ENCODE measurements at regions not wholly inside any gene's neighbourhood (a gene's known extent, or its start where the extent isn't known, plus 50 kb on each side); places are given as distances from the start of the nearest gene placed in this dataset.

GRCh38 chr6:119736296-119737021 lies 386.9 kb upstream of the MAN1A1 start:
- H3K36me3 Mint-ChIP-seq (ENCODE audit: low read depth), result no peaks in the 10 kb centered on the region
- no peak overlapping the region for H3K27ac Mint-ChIP-seq
- peaks cover 8% of the 10 kb centered on the region for H3K27me3 Mint-ChIP-seq
- TF ChIP-seq, protein P1, sequence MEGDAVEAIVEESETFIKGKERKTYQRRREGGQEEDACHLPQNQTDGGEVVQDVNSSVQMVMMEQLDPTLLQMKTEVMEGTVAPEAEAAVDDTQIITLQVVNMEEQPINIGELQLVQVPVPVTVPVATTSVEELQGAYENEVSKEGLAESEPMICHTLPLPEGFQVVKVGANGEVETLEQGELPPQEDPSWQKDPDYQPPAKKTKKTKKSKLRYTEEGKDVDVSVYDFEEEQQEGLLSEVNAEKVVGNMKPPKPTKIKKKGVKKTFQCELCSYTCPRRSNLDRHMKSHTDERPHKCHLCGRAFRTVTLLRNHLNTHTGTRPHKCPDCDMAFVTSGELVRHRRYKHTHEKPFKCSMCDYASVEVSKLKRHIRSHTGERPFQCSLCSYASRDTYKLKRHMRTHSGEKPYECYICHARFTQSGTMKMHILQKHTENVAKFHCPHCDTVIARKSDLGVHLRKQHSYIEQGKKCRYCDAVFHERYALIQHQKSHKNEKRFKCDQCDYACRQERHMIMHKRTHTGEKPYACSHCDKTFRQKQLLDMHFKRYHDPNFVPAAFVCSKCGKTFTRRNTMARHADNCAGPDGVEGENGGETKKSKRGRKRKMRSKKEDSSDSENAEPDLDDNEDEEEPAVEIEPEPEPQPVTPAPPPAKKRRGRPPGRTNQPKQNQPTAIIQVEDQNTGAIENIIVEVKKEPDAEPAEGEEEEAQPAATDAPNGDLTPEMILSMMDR (IDR thresholded peaks at IDR 0.05), result no peak
- ATAC-seq, result no peak
- H3K4me1 Mint-ChIP-seq (ENCODE audit: low read depth), result no peaks in the 10 kb centered on the region
- H3K9me3 Mint-ChIP-seq, result no peaks in the 10 kb centered on the region
- no peak for DNase-seq
- intact Hi-C loops (cut with micrococcal nuclease), result no loop called here
- POLR2A ChIA-PET, result interaction anchor here (0.7 kb wide), 1 partner anchor 67 kb away, joined by 3 read pairs; no protein-coding TSS in a partner anchor
- H3K4me3 Mint-ChIP-seq, result no peak overlapping the region
- CTCF ChIA-PET, result no interaction called here

- intact Hi-C loops (cut with micrococcal nuclease), result no loop called here
- ChIA-PET CTCF (no interaction called here), POLR2A (no interaction called here)
- no peak for DNase-seq
- TF ChIP-seq, protein P1 (IDR thresholded peaks at IDR 0.05), result no peak
- no peak for ATAC-seq
- Mint-ChIP-seq H3K27ac (no peak overlapping the region), H3K9me3 (no peaks in the 10 kb centered on the region), H3K27me3 (peaks cover 5% of the 10 kb centered on the region), H3K4me1 (ENCODE audit: low read depth) (no peaks in the 10 kb centered on the region), H3K36me3 (ENCODE audit: low read depth) (no peaks in the 10 kb centered on the region), H3K4me3 (no peak overlapping the region)
These were observed 386.0 kb upstream of the MAN1A1 start for GRCh38 chr6:119735530-119735929.

DNA sequence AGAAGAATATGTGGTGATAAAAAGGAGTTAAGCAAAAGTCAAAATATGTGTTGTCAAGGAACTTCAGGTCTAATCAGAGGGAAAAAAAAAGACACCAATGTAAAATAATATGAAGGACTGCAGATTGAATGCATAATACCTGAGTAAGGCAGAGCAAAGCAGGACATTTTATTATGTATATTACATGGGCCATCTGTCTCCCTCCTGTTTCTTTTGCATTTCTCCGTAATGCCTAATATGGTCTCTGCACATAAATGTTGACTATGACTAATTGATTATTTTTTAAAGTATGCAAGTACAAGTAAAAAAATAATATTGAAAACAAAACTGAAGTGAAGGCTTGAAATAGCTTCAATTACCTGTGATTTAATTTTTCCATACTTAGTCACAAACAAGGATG lies 384.7 kb upstream of the MAN1A1 start:
- ChIA-PET CTCF (interaction anchor here (1.3 kb wide), 1 partner anchor 34 kb away, joined by 3 read pairs; no protein-coding TSS in a partner anchor), POLR2A (no interaction called here)
- no peaks in the 10 kb centered on the region for H3K9me3 Mint-ChIP-seq
- DNase-seq, result no peak
- no peak overlapping the region for H3K4me3 Mint-ChIP-seq
- H3K27me3 Mint-ChIP-seq, result peaks cover 5% of the 10 kb centered on the region
- H3K4me1 Mint-ChIP-seq (ENCODE audit: low read depth), result no peaks in the 10 kb centered on the region
- no peak for ATAC-seq
- TF ChIP-seq, protein P1 (IDR thresholded peaks at IDR 0.05), result no peak
- H3K36me3 Mint-ChIP-seq (ENCODE audit: low read depth), result no peaks in the 10 kb centered on the region
- no peak overlapping the region for H3K27ac Mint-ChIP-seq
- intact Hi-C loops (cut with micrococcal nuclease), result no loop called here

DNA sequence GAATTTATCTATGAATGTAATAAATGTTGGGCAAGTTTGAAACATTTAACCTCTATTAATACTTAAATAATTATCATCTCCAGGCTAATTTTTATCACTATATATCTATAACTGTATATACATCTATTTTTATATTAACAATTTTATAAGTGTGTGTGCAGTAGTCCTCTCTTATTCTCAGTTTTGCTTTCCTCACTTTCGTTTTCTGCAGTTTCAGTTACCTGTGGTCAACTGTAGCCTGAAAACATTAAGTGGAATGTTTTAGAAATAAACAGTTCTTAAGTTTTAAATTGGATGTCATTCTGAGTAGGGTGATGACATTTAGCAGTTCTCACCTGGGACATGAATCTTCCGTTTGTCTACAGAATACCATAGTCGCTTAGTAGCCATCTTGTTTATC lies 379.4 kb upstream of the MAN1A1 start:
- intact Hi-C loops (cut with micrococcal nuclease), result no loop called here
- DNase-seq (no peak), ATAC-seq (no peak)
- Mint-ChIP-seq H3K4me1 (ENCODE audit: low read depth) (no peaks in the 10 kb centered on the region), H3K4me3 (no peak overlapping the region), H3K9me3 (no peaks in the 10 kb centered on the region), H3K36me3 (ENCODE audit: low read depth) (no peaks in the 10 kb centered on the region), H3K27ac (no peak overlapping the region), H3K27me3 (peaks cover 1% of the 10 kb centered on the region)
- ChIA-PET POLR2A (no interaction called here), CTCF (interaction anchor here (1.3 kb wide), 1 partner anchor 11 kb away, joined by 4 read pairs; no protein-coding TSS in a partner anchor)
- TF ChIP-seq, protein P1 (IDR thresholded peaks at IDR 0.05), result no peak

DNA sequence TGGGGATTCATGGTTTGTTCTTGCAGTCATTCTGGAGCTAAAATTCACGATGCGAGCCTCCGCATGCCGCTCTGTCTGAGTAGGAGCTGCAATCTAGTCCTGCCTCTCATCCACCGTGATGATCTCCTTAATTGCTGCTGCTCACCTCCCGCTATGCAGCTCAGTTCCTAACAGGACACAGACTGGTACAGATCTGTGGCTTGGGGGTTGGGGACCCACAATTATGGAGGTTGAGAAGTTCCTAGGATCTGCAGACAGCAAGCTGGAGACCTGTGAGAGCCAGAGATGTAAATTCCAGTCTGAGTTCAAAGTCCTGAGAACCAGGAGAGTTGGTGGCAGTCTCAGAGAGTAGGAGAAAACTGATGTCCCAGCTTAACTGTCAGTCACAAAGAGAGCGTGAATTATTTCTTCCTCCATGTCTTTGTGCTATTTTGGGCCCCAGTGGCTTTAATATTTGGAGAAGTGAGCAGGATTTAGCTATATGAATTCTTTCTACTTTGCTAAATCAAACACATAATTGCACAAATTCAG lies 378.7 kb upstream of the MAN1A1 start:
- Mint-ChIP-seq H3K4me3 (no peak overlapping the region), H3K36me3 (ENCODE audit: low read depth) (no peaks in the 10 kb centered on the region), H3K27ac (no peak overlapping the region), H3K27me3 (no peaks in the 10 kb centered on the region), H3K4me1 (ENCODE audit: low read depth) (no peaks in the 10 kb centered on the region), H3K9me3 (no peaks in the 10 kb centered on the region)
- ATAC-seq (no peak), DNase-seq (no peak)
- POLR2A ChIA-PET, result no interaction called here
- intact Hi-C loops (cut with micrococcal nuclease), result no loop called here
- CTCF ChIA-PET, result interaction anchor here (1.1 to 1.3 kb wide), 2 partner anchors 11 to 14 kb away, joined by 4 to 5 read pairs; no protein-coding TSS in a partner anchor
- TF ChIP-seq, protein P1 (IDR thresholded peaks at IDR 0.05), result no peak

Data from activated CD8-positive, alpha-beta T cell treated with anti-CD3 and anti-CD28 coated beads for 36 hours (primary cell).